ENCODE measurements at regions not wholly inside any gene's neighbourhood (a gene's known extent, or its start where the extent isn't known, plus 50 kb on each side); places are given as distances from the start of the nearest gene placed in this dataset.

DNA sequence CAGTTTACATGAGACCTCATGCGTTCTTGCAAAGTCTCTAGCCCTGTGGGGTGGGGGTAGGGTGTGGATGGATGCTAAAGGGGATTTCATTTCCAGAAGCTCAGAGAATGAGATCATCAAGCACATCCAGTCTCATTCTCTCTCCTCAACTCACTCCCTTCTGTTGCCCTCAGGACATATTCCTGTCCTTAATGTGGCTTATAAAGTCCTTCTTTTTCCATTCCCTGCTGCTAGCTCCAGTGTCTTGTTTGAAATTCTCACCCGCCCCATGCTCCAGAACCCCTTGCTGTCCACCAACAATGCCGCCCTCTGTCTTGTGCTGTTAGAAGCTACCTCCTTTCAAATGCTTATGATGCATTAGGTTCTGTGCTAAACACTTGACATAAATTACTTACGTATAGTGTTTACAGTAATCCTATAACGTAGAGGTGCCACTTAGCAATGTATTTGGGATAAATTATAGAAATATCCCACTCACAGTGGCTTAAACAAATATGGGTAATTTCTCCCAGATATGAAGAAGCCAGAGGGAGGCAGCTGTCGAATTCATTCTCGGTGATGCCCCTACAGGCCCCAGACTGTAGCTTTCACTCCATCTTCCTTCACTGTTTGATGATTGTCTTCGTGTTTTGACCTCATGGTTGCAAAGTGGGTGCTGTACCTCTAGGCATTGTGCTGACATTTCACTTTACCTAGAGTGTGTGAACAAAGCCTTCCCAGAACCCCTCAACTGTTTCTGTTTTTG is 273.1 kb upstream of the TBL1XR1 start:
- Histone ChIP-seq H3K4me2 (ENCODE audit: low read length) (no peak overlapping the region), H3K4me1 (peaks cover 6% of the 10 kb centered on the region), H3K79me2 (no peaks in the 10 kb centered on the region), H3K27me3 (ENCODE audit: control insufficient read depth, insufficient read depth, low read length) (no peaks in the 10 kb centered on the region), H3K9me3 (ENCODE audit: control insufficient read depth, low read length) (no peaks in the 10 kb centered on the region), H3K9ac (no peak overlapping the region), H3K36me3 (ENCODE audit: control insufficient read depth, insufficient read depth, low read length) (no peaks in the 10 kb centered on the region), H2AFZ (no peak overlapping the region), H3K27ac (no peak overlapping the region), H3K4me3 (ENCODE audit: low read depth, low read length) (no peak overlapping the region)
- TF ChIP-seq, protein P1, sequence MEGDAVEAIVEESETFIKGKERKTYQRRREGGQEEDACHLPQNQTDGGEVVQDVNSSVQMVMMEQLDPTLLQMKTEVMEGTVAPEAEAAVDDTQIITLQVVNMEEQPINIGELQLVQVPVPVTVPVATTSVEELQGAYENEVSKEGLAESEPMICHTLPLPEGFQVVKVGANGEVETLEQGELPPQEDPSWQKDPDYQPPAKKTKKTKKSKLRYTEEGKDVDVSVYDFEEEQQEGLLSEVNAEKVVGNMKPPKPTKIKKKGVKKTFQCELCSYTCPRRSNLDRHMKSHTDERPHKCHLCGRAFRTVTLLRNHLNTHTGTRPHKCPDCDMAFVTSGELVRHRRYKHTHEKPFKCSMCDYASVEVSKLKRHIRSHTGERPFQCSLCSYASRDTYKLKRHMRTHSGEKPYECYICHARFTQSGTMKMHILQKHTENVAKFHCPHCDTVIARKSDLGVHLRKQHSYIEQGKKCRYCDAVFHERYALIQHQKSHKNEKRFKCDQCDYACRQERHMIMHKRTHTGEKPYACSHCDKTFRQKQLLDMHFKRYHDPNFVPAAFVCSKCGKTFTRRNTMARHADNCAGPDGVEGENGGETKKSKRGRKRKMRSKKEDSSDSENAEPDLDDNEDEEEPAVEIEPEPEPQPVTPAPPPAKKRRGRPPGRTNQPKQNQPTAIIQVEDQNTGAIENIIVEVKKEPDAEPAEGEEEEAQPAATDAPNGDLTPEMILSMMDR (IDR thresholded peaks at IDR 0.05): no peak

DNA sequence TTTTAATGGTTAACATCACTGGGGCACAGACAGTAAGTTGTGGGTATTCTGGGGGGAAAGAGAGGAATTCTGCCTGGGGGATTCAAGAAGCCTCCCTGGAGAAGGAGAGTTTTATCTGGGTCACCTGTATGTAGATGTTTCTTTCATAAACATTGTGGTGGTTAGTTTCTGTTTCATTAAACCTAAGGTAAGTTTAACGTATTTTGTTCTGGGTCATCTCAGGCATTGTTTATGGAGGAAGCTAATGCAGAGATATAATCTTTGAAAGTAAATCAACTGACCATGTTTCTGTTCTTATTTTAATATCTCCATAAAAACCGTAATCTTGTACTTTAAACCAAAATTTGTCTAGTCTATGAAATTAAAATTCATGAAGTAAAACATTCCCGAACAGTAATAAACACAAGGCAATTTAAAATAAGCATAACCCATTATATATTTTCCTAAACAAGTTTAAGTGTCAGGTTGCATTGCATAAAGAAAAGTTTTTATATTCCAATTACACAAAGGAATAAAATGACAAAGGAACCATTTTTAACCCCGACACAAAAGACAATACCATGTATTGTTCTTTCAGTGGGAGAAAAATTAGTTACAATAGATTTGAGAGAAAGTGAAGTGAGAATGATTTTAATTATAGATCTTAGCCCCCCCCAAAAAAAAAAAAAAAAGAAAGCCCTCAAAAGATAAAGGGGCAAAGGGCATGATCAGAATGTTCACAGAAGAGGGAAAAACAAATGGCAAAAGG is 274.6 kb upstream of the TBL1XR1 start:
- H3K27ac ChIP-seq: no peak overlapping the region

DNA sequence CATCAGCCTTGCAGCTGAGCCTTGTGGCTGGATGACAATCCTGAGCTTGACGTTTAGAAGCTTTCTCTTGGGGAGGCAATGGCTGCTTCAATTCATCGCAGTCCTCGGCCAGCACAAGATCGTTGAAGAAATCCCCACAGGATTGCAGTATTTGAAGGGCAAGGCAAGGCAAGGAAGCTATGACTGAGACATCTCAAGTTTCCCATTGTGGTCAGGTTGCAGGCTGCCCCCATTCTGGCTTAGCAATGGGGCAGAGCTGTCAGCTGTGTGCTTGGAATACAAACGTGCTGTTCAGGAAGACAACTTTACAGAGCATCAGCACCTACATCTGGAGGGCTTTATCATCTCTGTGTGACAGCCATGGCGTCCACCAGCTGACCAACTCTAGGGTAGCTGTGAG is 275.9 kb upstream of the TBL1XR1 start:
- Histone ChIP-seq H3K36me3 (ENCODE audit: control insufficient read depth, insufficient read depth, low read length) (no peaks in the 10 kb centered on the region), H3K4me1 (peaks cover 6% of the 10 kb centered on the region), H3K9ac (no peak overlapping the region), H3K79me2 (no peaks in the 10 kb centered on the region), H3K4me2 (ENCODE audit: low read length) (no peak overlapping the region), H3K4me3 (ENCODE audit: low read depth, low read length) (no peak overlapping the region), H2AFZ (peak overlapping the region; percentile 89), H3K27ac (peak overlapping the region; percentile 34), H3K27me3 (ENCODE audit: control insufficient read depth, insufficient read depth, low read length) (no peaks in the 10 kb centered on the region), H3K9me3 (ENCODE audit: control insufficient read depth, low read length) (no peaks in the 10 kb centered on the region)
- TF ChIP-seq, protein P1 (IDR thresholded peaks at IDR 0.05): no peak

More for the DNA sequence above, 274.6 kb upstream of the TBL1XR1 start:
- Histone ChIP-seq H3K4me2 (ENCODE audit: low read length) (no peak overlapping the region), H3K79me2 (no peaks in the 10 kb centered on the region), H3K4me3 (ENCODE audit: low read depth, low read length) (no peak overlapping the region), H2AFZ (no peak overlapping the region), H3K4me1 (peaks cover 6% of the 10 kb centered on the region), H3K9me3 (ENCODE audit: control insufficient read depth, low read length) (no peaks in the 10 kb centered on the region), H3K9ac (no peak overlapping the region), H3K36me3 (ENCODE audit: control insufficient read depth, insufficient read depth, low read length) (no peaks in the 10 kb centered on the region), H3K27me3 (ENCODE audit: control insufficient read depth, insufficient read depth, low read length) (no peaks in the 10 kb centered on the region)
- TF ChIP-seq, protein P1 (IDR thresholded peaks at IDR 0.05): no peak

DNA sequence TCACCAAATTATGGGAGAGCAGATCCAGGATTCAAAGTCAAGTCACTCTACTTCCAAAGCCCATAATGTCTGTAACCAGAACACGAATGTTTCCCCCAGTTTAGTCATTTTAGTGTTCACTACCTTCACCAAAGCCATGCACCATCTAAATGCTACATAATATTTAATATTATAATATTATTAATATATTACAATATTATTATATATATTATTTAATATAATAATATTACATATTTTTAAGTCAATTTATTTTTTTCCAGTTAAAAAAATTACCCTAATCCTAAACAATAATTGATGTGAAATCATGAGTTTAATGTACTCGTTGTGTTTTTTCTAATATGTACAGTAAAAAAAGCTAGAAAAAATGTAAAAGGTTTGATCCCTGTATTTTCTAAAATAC is 276.6 kb upstream of the TBL1XR1 start:
- H3K4me3 ChIP-seq (ENCODE audit: low read depth, low read length): no peak overlapping the region
- H3K27me3 ChIP-seq (ENCODE audit: control insufficient read depth, insufficient read depth, low read length): no peaks in the 10 kb centered on the region
- TF ChIP-seq, protein P1 (IDR thresholded peaks at IDR 0.05): no peak
- H3K4me2 ChIP-seq (ENCODE audit: low read length): no peak overlapping the region
- H3K4me1 ChIP-seq: peaks cover 11% of the 10 kb centered on the region
- no peaks in the 10 kb centered on the region for H3K79me2 ChIP-seq
- H3K27ac ChIP-seq: no peak overlapping the region
- H3K9me3 ChIP-seq (ENCODE audit: control insufficient read depth, low read length): no peaks in the 10 kb centered on the region
- H2AFZ ChIP-seq: no peak overlapping the region
- no peaks in the 10 kb centered on the region for H3K36me3 ChIP-seq (ENCODE audit: control insufficient read depth, insufficient read depth, low read length)
- no peak overlapping the region for H3K9ac ChIP-seq
